ENCODE measurements at regions not wholly inside any gene's neighbourhood (a gene's known extent, or its start where the extent isn't known, plus 50 kb on each side); places are given as distances from the start of the nearest gene placed in this dataset.

DNA sequence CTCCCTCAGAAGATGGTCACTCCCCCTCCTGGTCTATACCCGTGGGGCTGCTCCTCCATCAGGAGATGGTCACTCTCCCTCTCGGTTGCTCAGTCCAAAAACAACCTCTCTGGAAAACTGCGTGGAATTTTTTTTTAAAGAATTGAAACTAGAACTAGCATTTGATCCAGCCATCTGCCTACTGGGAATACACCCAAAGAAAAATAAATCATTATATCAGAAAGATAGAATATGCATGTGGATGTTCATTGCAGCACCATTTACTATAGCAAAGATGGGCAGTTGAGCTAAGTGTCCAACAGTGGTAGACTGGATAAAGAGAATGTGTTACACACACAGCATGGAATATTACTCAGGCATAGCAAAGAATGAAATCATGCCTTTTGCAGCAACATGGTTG is 75.7 kb upstream of the B3GAT1 start:
- TF ChIP-seq, protein P1, sequence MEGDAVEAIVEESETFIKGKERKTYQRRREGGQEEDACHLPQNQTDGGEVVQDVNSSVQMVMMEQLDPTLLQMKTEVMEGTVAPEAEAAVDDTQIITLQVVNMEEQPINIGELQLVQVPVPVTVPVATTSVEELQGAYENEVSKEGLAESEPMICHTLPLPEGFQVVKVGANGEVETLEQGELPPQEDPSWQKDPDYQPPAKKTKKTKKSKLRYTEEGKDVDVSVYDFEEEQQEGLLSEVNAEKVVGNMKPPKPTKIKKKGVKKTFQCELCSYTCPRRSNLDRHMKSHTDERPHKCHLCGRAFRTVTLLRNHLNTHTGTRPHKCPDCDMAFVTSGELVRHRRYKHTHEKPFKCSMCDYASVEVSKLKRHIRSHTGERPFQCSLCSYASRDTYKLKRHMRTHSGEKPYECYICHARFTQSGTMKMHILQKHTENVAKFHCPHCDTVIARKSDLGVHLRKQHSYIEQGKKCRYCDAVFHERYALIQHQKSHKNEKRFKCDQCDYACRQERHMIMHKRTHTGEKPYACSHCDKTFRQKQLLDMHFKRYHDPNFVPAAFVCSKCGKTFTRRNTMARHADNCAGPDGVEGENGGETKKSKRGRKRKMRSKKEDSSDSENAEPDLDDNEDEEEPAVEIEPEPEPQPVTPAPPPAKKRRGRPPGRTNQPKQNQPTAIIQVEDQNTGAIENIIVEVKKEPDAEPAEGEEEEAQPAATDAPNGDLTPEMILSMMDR (conservative IDR thresholded peaks at IDR 0.05), result no peak
- no peak overlapping the region for H3K27ac Mint-ChIP-seq
- no peaks in the 10 kb centered on the region for H3K4me1 Mint-ChIP-seq (ENCODE audit: unreplicated experiment)
- H3K36me3 Mint-ChIP-seq, result no peaks in the 10 kb centered on the region
- peaks cover 19% of the 10 kb centered on the region for H3K27me3 Mint-ChIP-seq
- DNase-seq (ENCODE audit: extremely low spot score, unreplicated experiment), result no peak
- H3K9me3 Mint-ChIP-seq, result no peaks in the 10 kb centered on the region
- H3K4me3 Mint-ChIP-seq, result no peak overlapping the region

DNA sequence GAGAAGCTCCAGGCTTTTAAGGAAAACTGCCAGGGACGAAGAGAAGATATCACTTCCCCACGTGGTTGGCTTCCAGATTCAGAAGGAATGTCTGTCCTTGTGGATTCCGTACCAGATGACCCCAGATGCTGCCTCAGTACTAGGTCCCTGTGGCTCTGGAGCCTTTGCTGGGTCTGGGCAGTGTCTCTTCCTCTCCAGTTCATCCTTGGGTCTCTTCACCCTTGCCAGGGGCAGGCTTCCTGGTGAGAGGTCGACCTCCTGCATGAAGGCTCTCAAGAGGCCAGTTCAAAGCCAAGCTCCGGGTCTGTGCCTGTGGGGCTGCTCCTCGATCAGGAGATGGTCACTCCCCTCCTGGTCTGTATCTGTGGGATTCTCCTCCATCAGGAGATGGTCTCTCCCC is 74.7 kb upstream of the B3GAT1 start:
- TF ChIP-seq, protein P1 (conservative IDR thresholded peaks at IDR 0.05), result no peak
- H3K4me3 Mint-ChIP-seq, result no peak overlapping the region
- no peaks in the 10 kb centered on the region for H3K4me1 Mint-ChIP-seq (ENCODE audit: unreplicated experiment)
- no peaks in the 10 kb centered on the region for H3K9me3 Mint-ChIP-seq
- no peak overlapping the region for H3K27ac Mint-ChIP-seq
- DNase-seq (ENCODE audit: extremely low spot score, unreplicated experiment), result no peak
- peaks cover 23% of the 10 kb centered on the region for H3K27me3 Mint-ChIP-seq
- no peaks in the 10 kb centered on the region for H3K36me3 Mint-ChIP-seq

DNA sequence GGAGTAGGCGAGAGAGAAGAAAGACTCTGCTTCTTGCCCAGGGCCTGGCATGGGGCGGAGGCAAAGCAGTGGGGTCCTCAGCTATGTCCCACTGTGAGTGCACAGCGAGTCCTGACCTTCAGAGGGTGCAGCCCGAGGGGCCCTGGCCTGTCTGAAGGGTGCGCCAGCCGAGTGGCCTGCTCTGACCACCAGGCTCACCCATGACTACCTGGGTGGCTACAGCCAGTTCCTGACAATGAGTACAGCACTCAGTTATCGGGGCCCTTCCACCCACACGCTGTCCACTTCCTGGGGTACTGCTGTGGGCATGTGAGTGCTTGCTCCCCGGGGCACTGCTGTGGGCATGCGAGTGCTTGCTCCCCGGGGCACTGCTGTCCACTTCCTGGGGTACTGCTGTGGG is 74.1 kb upstream of the B3GAT1 start:
- TF ChIP-seq, protein P1 (conservative IDR thresholded peaks at IDR 0.05), result no peak
- H3K4me1 Mint-ChIP-seq (ENCODE audit: unreplicated experiment), result no peaks in the 10 kb centered on the region
- DNase-seq (ENCODE audit: extremely low spot score, unreplicated experiment), result peak; percentile 51
- H3K27me3 Mint-ChIP-seq, result peaks cover 26% of the 10 kb centered on the region
- no peaks in the 10 kb centered on the region for H3K36me3 Mint-ChIP-seq
- no peaks in the 10 kb centered on the region for H3K9me3 Mint-ChIP-seq
- no peak overlapping the region for H3K4me3 Mint-ChIP-seq
- no peak overlapping the region for H3K27ac Mint-ChIP-seq

DNA sequence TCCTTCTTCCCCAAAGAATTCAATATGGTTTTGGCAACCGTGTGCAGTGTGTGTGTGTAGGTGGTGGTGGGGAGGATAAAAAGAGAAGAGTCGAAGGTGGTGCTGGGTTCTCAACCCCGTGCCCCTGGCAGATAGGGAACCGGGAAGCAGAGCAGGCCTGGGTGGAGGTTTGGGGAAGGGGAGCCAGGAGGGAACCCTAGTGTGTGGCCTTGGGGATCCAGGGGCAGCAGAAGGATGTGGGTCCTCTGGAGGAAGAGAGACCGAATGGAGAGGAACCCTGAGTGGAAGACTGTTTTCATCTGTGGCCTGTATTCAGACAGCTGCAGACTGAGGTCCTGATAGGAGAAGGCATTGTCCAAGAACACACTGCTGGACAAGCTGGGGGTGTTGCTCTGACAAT is 73.3 kb upstream of the B3GAT1 start:
- DNase-seq (ENCODE audit: extremely low spot score, unreplicated experiment), result no peak
- Mint-ChIP-seq H3K27me3 (peaks cover 30% of the 10 kb centered on the region), H3K4me1 (ENCODE audit: unreplicated experiment) (no peaks in the 10 kb centered on the region), H3K36me3 (no peaks in the 10 kb centered on the region), H3K4me3 (no peak overlapping the region), H3K9me3 (no peaks in the 10 kb centered on the region), H3K27ac (no peak overlapping the region)
- TF ChIP-seq, protein P1 (conservative IDR thresholded peaks at IDR 0.05), result no peak

DNA sequence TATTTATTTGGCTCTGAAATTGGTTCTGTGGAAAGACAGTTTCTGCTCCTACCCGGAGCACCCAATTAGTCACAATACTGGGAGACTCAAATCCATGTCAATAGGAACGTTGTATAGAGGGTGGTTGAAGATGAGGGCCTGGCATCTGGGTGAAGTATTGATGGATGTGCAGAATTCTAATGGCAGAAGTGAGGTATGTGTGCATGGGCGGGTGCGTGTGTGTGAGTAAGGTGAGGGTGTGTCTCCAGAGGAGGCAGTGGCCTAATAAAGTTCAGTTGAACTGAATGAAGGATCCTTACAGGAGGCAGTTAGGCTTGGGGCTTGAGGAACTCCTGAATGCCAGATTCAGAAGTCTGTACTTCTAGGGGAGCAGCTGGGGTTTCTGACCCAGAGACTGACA is 71.8 kb upstream of the B3GAT1 start:
- Mint-ChIP-seq H3K27me3 (peaks cover 39% of the 10 kb centered on the region), H3K27ac (no peak overlapping the region), H3K4me1 (ENCODE audit: unreplicated experiment) (no peaks in the 10 kb centered on the region), H3K9me3 (no peaks in the 10 kb centered on the region), H3K36me3 (no peaks in the 10 kb centered on the region), H3K4me3 (no peak overlapping the region)
- DNase-seq (ENCODE audit: extremely low spot score, unreplicated experiment), result no peak
- TF ChIP-seq, protein P1 (conservative IDR thresholded peaks at IDR 0.05), result no peak

DNA sequence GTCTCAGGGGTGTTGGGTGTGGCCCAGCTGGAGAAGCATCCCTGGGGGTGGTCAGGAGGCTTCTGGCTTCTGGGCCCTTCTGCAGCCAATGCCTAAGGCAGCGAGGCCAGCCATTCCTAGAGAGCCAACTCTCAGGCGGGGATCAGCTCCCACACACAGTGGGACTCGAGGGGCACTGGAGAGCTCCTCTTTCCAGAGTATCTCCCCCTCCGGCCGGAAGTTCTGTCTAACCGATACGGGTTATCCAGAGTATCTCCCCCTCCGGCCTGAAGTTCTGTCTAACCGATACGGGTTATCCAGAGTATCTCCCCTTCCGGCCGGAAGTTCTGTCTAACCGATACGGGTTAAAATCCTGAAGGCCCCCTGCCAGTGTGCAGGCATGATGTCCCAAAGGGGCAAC is 71.2 kb upstream of the B3GAT1 start:
- DNase-seq (ENCODE audit: extremely low spot score, unreplicated experiment), result peak; percentile 57
- H3K27me3 Mint-ChIP-seq, result peaks cover 37% of the 10 kb centered on the region

More for the DNA sequence above, 71.2 kb upstream of the B3GAT1 start:
- H3K4me3 Mint-ChIP-seq, result no peak overlapping the region
- no peaks in the 10 kb centered on the region for H3K9me3 Mint-ChIP-seq
- no peaks in the 10 kb centered on the region for H3K36me3 Mint-ChIP-seq
- no peaks in the 10 kb centered on the region for H3K4me1 Mint-ChIP-seq (ENCODE audit: unreplicated experiment)
- TF ChIP-seq, protein P1 (conservative IDR thresholded peaks at IDR 0.05), result no peak
- H3K27ac Mint-ChIP-seq, result no peak overlapping the region

All from type B pancreatic cell (in vitro differentiated cells).